ENCODE measurements at regions not wholly inside any gene's neighbourhood (a gene's known extent, or its start where the extent isn't known, plus 50 kb on each side); places are given as distances from the start of the nearest gene placed in this dataset.

- Mint-ChIP-seq H3K27ac (no peak overlapping the region), H3K9me3 (no peaks in the 10 kb centered on the region), H3K4me1 (ENCODE audit: unreplicated experiment) (peaks cover 4% of the 10 kb centered on the region), H3K27me3 (no peaks in the 10 kb centered on the region), H3K36me3 (no peaks in the 10 kb centered on the region), H3K4me3 (no peak overlapping the region)
- DNase-seq (ENCODE audit: extremely low spot score, unreplicated experiment): no peak
- no peak for TF ChIP-seq CTCF (conservative IDR thresholded peaks at IDR 0.05)
Measured at GRCh38 chr2:33839791-33840190, 240.7 kb upstream of the FAM98A start.

GRCh38 chr2:33836628-33837027 lies 237.5 kb upstream of the FAM98A start:
- Mint-ChIP-seq H3K36me3 (no peaks in the 10 kb centered on the region), H3K9me3 (peaks cover 4% of the 10 kb centered on the region)

GRCh38 chr2:33835911-33836310 lies 236.8 kb upstream of the FAM98A start:
- Mint-ChIP-seq H3K4me1 (ENCODE audit: unreplicated experiment) (peaks cover 7% of the 10 kb centered on the region), H3K9me3 (peaks cover 4% of the 10 kb centered on the region), H3K27ac (no peak overlapping the region), H3K36me3 (no peaks in the 10 kb centered on the region), H3K4me3 (no peak overlapping the region), H3K27me3 (no peaks in the 10 kb centered on the region)
- no peak for TF ChIP-seq CTCF (conservative IDR thresholded peaks at IDR 0.05)
- DNase-seq (ENCODE audit: extremely low spot score, unreplicated experiment): no peak

More at GRCh38 chr2:33836628-33837027, 237.5 kb upstream of the FAM98A start:
- Mint-ChIP-seq H3K4me1 (ENCODE audit: unreplicated experiment) (peaks cover 7% of the 10 kb centered on the region), H3K27me3 (no peaks in the 10 kb centered on the region), H3K4me3 (no peak overlapping the region), H3K27ac (no peak overlapping the region)
- no peak for DNase-seq (ENCODE audit: extremely low spot score, unreplicated experiment)
- no peak for TF ChIP-seq CTCF (conservative IDR thresholded peaks at IDR 0.05)

GRCh38 chr2:33822964-33823363 lies 223.9 kb upstream of the FAM98A start:
- no peak overlapping the region for H3K4me3 Mint-ChIP-seq
- H3K36me3 Mint-ChIP-seq: no peaks in the 10 kb centered on the region
- no peaks in the 10 kb centered on the region for H3K27me3 Mint-ChIP-seq
- H3K27ac Mint-ChIP-seq: no peak overlapping the region
- no peaks in the 10 kb centered on the region for H3K4me1 Mint-ChIP-seq (ENCODE audit: unreplicated experiment)
- no peak for TF ChIP-seq CTCF (conservative IDR thresholded peaks at IDR 0.05)
- no peak for DNase-seq (ENCODE audit: extremely low spot score, unreplicated experiment)
- no peaks in the 10 kb centered on the region for H3K9me3 Mint-ChIP-seq

GRCh38 chr2:33812707-33813106 lies 213.6 kb upstream of the FAM98A start:
- H3K36me3 Mint-ChIP-seq: no peaks in the 10 kb centered on the region
- no peak overlapping the region for H3K27ac Mint-ChIP-seq
- DNase-seq (ENCODE audit: extremely low spot score, unreplicated experiment): no peak
- no peaks in the 10 kb centered on the region for H3K9me3 Mint-ChIP-seq
- TF ChIP-seq CTCF (conservative IDR thresholded peaks at IDR 0.05): no peak
- no peaks in the 10 kb centered on the region for H3K27me3 Mint-ChIP-seq
- no peaks in the 10 kb centered on the region for H3K4me1 Mint-ChIP-seq (ENCODE audit: unreplicated experiment)
- H3K4me3 Mint-ChIP-seq: no peak overlapping the region
